LoVo (cell line): ENCODE measurements at regions not wholly inside any gene's neighbourhood (a gene's known extent, or its start where the extent isn't known, plus 50 kb on each side); places are given as distances from the start of the nearest gene placed in this dataset.
"Not testable (repeated sequence)": the region's sequence is repeated elsewhere in the genome, so short reads cannot be mapped to it uniquely, and the experiment has no call there.

Experiments
- DNase-seq: peaks from one replicate; pipeline ENCODE4 v3.0.0-alpha.2; 2016; ENCODE audit warnings: low spot score

DNA sequence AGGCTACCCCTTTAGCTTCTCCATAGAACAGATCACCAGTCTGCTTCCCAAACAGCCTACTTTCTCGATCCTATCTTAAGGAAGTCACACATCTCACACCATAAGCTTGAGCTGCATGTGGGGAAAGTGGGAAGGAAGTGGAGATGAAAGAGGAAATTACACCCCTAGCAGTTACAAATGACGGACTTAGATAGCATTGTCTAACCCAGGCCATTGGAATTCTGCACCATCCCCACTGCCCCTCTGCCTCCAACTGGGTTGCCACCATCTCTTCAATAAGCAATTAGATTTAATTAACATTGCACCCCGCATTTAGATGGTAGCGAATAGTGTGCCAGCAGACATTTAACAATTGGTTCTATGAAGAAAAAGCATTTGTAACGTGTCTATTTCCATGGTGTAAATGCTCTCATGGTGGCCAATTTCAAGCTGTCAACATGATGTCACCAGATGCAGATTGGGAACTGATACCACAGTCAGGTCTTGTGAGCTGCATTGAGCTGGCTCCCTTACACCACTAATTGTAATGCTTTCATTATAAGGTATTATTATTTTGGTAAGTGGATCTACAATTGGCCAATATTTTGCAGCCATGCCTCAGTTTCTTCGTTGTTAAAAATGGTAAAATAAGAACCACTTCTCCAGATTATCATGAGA lies 124.7 kb downstream of the CD24 start:
- no peak for DNase-seq

GRCh38 chr6:106849120-106849519 lies 125.4 kb downstream of the CD24 start:
- DNase-seq = no peak

DNA sequence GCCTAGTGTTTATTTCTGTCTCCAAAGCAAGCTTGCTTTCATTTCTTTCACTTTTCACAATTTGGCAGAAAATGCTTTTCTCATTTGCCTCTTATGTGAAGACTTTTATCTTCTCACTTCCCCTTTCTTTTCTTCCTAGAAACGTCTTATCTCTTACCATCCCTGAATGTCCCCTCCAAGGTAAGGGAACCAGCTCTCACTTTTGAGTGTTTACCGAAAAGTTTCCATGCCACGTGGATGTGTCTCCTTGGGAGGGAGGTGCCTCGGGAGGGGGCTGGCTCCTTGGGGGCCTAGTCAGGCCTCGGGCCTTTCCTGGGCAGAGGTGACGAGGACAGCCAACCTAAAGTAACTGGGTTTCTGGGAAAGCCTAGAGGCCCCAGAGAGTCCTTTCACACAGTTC lies 127.4 kb downstream of the CD24 start:
- no peak for DNase-seq

DNA sequence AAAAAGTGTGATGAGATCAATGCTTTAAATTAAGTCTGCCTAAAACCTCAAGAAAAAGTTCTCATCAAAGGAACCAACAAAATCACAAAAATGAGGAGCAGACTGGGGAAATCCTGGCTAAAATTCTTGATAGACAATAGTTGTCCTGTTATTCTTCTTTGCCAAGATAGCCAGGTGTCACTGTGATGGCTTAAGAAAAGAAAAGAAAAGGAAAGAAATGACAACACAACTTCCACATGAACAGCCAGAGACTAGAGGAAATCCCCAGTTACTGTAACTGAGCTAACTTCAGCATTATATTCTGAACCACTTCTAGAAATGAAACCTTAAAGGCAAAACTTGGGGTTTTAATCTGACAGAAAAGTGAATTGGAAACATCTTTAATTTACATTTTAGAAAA lies 129.6 kb downstream of the CD24 start:
- DNase-seq = no peak

DNA sequence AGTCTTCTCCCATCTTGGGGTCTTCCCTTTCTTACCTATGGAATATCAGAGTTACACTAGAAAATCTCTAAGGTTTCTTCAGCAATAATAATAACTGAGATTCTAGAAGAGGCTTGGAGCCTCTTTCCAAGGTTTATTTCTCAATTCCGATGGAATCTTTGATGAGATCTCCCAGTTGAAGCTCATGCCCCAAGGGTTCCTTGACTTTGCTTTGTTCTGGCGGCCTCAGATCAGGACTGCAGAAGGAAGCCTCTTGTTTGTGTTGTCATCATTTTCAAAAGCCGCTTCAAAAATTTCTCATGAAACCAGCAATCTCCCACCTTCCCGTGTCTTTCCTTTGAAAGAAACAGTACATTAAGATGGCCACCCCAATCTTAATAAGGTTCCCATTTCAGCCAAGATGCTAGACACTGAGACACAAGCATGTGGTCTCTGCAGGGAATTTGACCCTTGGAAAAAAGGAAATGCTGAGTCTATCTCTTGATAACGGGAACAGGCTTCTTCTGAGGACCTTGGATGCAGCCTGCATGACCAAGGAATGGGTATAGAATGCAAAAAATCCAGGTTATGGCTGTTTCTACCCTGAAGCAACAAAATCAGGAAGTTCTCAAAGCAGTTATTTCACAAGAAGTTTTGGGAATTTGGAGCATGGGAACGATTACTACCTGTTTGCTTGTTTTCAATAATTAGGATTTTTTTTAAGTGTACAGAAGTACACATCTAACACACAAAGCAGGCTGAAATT lies 141.6 kb downstream of the CD24 start:
- no peak for DNase-seq

DNA sequence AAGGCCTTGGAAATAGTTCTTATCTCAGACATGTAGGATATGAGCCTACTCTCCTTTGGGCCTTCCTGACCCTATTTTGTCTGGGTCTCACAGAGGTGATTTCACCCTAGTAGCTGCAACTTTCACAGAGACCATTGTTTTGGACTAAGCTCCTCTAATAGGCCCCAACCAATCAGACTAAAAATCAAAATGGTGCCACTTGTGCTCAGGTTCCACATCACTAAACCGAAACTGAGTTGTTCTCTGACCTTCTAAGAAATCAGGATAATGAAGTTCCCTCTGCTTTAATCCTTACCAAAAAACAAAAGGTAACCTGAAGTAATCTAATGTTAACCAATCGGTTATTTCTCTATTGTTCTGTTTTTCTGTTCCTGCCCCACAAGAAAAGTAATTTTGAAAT lies 143.6 kb downstream of the CD24 start:
- no peak for DNase-seq

GRCh38 chr6:106829451-106829850 lies 145.1 kb downstream of the CD24 start:
- DNase-seq = no peak

DNA sequence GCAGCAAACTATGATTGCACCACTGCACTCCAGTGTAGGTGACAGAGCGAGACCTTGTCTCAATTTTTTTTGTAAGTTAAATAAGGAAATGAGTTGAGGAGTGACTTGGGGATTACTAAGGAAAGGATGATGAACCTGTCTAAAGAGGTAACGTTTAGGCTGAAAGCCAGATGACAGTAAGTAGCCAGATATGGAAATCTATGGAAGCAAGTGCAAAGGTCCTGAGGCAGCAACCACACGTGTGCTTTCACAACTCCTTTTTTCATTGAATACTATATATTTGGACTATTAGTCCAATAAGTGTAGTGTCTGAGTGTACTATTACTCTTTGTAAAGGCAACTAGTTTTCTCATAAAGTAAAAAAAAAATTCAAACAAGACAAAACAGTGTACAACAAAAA lies 147.4 kb downstream of the CD24 start:
- no peak for DNase-seq

DNA sequence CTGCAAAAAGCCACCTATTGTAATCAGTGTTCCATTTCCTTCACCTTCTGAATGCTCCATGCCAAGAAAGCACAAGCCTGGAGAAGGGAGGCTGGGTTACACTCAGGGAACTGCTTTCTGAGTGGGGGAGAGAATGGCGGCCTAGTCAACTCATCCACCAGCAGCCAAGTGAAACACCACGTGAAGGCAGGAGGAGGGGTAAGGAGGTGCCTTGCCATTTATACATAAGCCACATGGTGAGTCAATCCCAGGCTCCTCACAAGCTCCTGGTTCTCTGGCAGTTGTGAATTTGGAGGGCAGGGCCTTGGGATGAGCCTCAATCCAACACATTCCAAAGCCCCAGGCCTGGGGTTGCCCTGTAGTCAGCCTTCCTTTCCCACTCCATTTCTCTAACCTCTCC lies 149.4 kb downstream of the CD24 start:
- DNase-seq = no peak

DNA sequence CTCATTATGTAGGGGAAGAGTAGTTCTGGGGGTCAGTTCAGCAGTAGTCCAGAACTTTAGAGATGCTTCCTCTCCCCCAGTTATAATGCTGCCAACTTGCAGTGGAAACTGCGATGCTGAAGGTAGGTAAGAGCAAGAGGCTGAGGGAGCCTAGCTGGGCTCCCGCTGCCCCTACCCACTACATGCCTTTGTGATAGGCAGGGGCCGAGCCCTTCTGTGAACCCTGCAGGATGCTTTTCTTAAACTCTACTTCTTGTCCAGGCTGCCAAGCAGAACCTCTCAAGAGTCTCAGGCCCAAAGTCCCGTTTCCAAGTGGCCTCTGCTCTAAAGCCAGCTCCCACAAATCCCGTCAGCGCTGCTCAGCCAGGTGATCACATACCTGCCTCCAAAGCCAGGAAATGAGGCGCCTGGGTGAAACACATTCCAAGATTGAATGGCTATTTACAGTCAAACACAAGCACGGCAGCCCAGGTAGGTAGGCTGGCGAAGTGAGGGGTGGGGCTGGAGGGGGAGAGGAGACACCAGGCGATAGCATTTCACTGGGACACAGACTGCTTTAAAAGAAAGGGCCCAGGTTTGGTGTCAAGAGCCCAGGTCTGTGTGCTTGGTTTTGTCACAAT lies 150.7 kb downstream of the CD24 start:
- no peak for DNase-seq

GRCh38 chr6:106823058-106823457 lies 151.5 kb downstream of the CD24 start:
- no peak for DNase-seq

GRCh38 chr6:106820412-106820852 lies 154.1 kb downstream of the CD24 start:
- DNase-seq = peak; percentile 47

DNA sequence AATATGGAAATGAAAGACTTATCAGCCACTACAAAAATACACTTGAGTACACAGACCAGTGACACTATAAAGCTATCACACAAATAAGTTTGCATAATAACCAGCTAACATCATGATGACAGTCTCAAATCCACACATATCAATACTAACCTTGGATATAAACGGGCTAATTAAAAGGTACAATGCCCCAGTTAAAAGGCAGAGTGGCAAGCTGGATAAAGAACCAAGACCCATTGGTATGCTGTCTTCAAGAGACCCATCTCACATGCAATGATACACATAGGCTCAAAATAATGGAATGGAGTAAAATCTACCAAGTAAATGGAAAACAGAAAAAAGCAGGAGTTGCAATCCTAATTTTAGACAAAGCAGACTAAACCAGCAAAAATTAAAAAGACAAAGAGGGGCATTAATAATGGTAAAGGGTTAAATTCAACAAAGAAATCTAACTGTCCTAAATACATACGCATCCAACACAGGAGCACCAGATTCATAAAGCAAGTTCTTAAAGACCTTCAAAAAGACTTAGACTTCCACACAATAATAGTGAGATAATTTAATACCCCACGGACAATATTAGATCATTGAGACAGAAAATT lies 163.3 kb downstream of the CD24 start:
- no peak for DNase-seq

GRCh38 chr6:106808758-106809157 lies 165.8 kb downstream of the CD24 start:
- no peak for DNase-seq

DNA sequence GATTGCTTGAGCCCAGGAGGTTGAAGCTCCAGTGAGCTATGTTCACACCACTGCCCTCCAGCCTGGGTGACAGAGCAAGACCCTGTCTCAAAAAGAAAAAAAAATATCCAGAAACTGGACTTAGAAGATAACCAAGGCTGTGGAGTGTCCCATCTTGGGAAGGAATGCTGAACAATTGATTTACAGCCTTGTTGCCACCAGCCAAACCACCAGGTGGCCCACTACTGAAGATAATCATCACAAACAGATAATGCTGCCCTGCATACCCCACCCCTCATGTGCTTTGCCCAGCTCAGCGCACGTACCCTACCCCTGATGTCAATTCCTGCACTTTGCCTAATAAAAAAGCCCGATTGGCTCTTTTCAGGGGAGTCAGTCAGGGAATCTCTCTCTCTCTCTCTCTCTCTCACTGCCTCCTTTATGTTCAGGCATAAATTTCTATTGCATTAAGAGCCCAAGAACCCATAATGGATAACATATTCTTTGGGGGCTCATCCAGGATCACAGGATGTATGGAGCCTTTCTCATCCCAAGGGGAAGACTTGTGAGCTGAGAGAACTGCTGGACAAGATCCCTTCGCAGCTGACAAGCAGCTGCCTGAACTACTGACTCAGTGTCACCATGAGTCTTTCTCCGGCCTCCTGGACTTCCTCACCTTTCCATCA lies 166.4 kb downstream of the CD24 start:
- no peak for DNase-seq

GRCh38 chr6:106806253-106806652 lies 168.3 kb downstream of the CD24 start:
- not testable (repeated sequence) for DNase-seq

GRCh38 chr6:106805771-106806170 lies 168.8 kb downstream of the CD24 start:
- DNase-seq = no peak

GRCh38 chr6:106804346-106805335 lies 169.9 kb downstream of the CD24 start:
- no peak for DNase-seq

- DNase-seq = no peak
Observed at GRCh38 chr6:106803188-106803587, 171.3 kb downstream of the CD24 start.

GRCh38 chr6:106802139-106802538 lies 172.4 kb downstream of the CD24 start:
- DNase-seq = no peak

DNA sequence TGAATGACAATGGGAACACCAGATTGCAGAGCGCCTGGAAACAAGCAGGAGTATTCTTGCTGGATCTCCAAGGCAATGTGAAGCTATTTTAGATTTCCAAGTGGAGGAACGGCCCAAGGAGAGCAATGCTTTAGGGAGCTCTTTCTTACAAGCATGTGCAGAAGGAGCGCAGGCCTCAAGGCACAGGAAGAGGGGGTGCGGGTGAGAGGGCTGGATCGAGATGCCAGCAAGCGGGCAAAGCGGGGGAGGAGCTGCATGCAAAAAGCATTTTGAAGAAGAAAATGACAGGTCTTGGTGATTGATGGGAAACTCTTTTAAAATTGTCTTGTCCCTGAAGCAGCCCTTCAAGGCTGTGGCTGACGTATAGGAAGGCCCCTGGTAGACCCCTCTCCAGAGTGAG lies 171.9 kb downstream of the QRSL1 start:
- no peak for DNase-seq
